Endothelial cell of umbilical vein (primary cell): ENCODE measurements at regions not wholly inside any gene's neighbourhood (a gene's known extent, or its start where the extent isn't known, plus 50 kb on each side); places are given as distances from the start of the nearest gene placed in this dataset.

ENCODE experiments used
- BruUV-seq: library from RNA; stranded (reverse); fragments of 400-500 nt; replicated peaks from 2 replicates; lab custom pipeline; 2021; lab: Mats Ljungman, UMichigan
- CTCF ChIA-PET: fragments of 300-600, 350-600 bp; sonication (Branson Sonifier 250); formaldehyde crosslinking; loops from one replicate; lab custom pipeline; 2021; ENCODE audit warnings: antibody characterized with exemption, inconsistent platforms; lab: Charles Lee
- POLR2A ChIA-PET: fragments of 300-600, 350-600 bp; sonication (Branson Sonifier 250); formaldehyde crosslinking; loops from one replicate; lab custom pipeline; 2021; ENCODE audit warnings: antibody characterized with exemption, inconsistent platforms; lab: Charles Lee
- DNase-seq: peaks from one replicate; pipeline ENCODE4 v3.0.0-alpha.2; 2011; ENCODE audit warnings: low read depth, low spot score
- FAIRE-seq: peaks from 2 replicates; lab custom pipeline; 2011; peaks lifted over from hg19 to GRCh38; lab: Jason Lieb, UNC
- H2AFZ ChIP-seq: 2 replicates; pipeline ENCODE4 v1.6.0; 2012; ENCODE audit warnings: low read depth, low read length, control low read depth, inconsistent platforms
- H3K27ac ChIP-seq: 2 replicates; pipeline ENCODE4 v1.5.1; 2011; ENCODE audit warnings: low read depth, mild to moderate bottlenecking, control low read depth, low read length, moderate library complexity; ENCODE audit not compliant: insufficient read depth
- H3K27me3 ChIP-seq, 2 experiments: 2 replicates each; pipeline versions ENCODE4 v1.6.0 to v1.6.1; 2011; ENCODE audit warnings: low read length in 2 of 2, mixed read lengths in 1 of 2; ENCODE audit not compliant: control insufficient read depth in 2 of 2, insufficient read depth in 2 of 2
- H3K36me3 ChIP-seq, 2 experiments: 2 replicates in 1 of 2; 3 replicates in 1 of 2; pipeline ENCODE4 v1.5.1; 2011; ENCODE audit warnings: low read length in 2 of 2, mild to moderate bottlenecking in 1 of 2, moderate library complexity in 1 of 2; ENCODE audit not compliant: control insufficient read depth in 2 of 2, insufficient read depth in 2 of 2; ENCODE audit errors: extremely low read depth in 1 of 2
- H3K4me1 ChIP-seq: 3 replicates; pipeline ENCODE4 v1.5.1; 2011; ENCODE audit warnings: mild to moderate bottlenecking, low read length; ENCODE audit not compliant: control insufficient read depth, insufficient read depth; ENCODE audit errors: extremely low read depth
- H3K4me2 ChIP-seq: 2 replicates; pipeline ENCODE4 v1.6.1; 2011; ENCODE audit warnings: low read length, control low read depth, mixed read lengths; ENCODE audit not compliant: insufficient read depth
- H3K4me3 ChIP-seq, 3 experiments: fragments of 200-600 bp in 1 of 3; sonication (generic), shearing (Covaris generic) in 1 of 3; replicated peaks in 1 of 3; 2 replicates each; pipeline ENCODE4 v1.5.1; 2011 to 2016; ENCODE audit warnings: control low read depth in 3 of 3, low read length in 3 of 3, mild to moderate bottlenecking in 2 of 3, inconsistent platforms in 1 of 3, low read depth in 1 of 3, moderate library complexity in 1 of 3; ENCODE audit not compliant: insufficient read depth in 1 of 3
- H3K79me2 ChIP-seq: 2 replicates; pipeline ENCODE4 v1.6.0; 2012; ENCODE audit warnings: low read length, inconsistent platforms; ENCODE audit not compliant: control insufficient read depth, insufficient read depth
- H3K9ac ChIP-seq: replicated peaks from 2 replicates; pipeline ENCODE3; 2011; ENCODE audit warnings: low read length, control low read depth; ENCODE audit not compliant: insufficient read depth; ENCODE audit errors: extremely low read depth
- H3K9me1 ChIP-seq: replicated peaks from 3 replicates; pipeline ENCODE4 v1.6.0; 2011; ENCODE audit warnings: mild to moderate bottlenecking, low read length; ENCODE audit not compliant: control insufficient read depth, insufficient read depth; ENCODE audit errors: extremely low read depth
- H3K9me3 ChIP-seq: replicated peaks from 2 replicates; pipeline ENCODE4 v1.5.1; 2012; ENCODE audit warnings: low read length, inconsistent platforms; ENCODE audit not compliant: control insufficient read depth, insufficient read depth
- H4K20me1 ChIP-seq: replicated peaks from 2 replicates; pipeline ENCODE3; 2011; ENCODE audit warnings: mild to moderate bottlenecking, low read length; ENCODE audit not compliant: control insufficient read depth, insufficient read depth; ENCODE audit errors: extremely low read depth
- CTCF ChIP-seq, 2 donors: IDR thresholded peaks; 1 replicate in 1 of 2; 2 replicates in 1 of 2; pipeline ENCODE4 v1.5.1; 2011; ENCODE audit warnings: low read length in 2 of 2, mild to moderate bottlenecking in 2 of 2, moderate library complexity in 2 of 2, control low read depth in 1 of 2, inconsistent platforms in 1 of 2, low read depth in 1 of 2; ENCODE audit not compliant: insufficient read depth in 1 of 2; ENCODE audit errors: extremely low read depth in 1 of 2
- FOS ChIP-seq: IDR thresholded peaks from 2 replicates; pipeline ENCODE4 v1.6.1; 2011; ENCODE audit warnings: mild to moderate bottlenecking, low read length, moderate library complexity, borderline replicate concordance; ENCODE audit not compliant: insufficient read depth
- POLR2AphosphoS5 ChIP-seq: IDR thresholded peaks from 2 replicates; pipeline ENCODE4 v1.6.1; 2012; ENCODE audit warnings: low read depth, mild to moderate bottlenecking, control low read depth, low read length, moderate library complexity; ENCODE audit not compliant: insufficient read depth
- dilution Hi-C: fragments of 300-500 bp; cut with MboI; formaldehyde crosslinking; loops from one replicate; pipeline ENCODE4 v1.15.0; 2019; ENCODE audit warnings: low sequenced_read_pairs; ENCODE audit not compliant: extremely low pct_ligation_motif_present
- intact Hi-C: fragments of 100-400 bp; cut with micrococcal nuclease; formaldehyde crosslinking; loops from one replicate; pipeline ENCODE4 v1.10.0; 2022

GRCh38 chr14:54207075-54207474 is 189.7 kb upstream of the CDKN3 start:
- no peak overlapping the region for H3K9ac ChIP-seq
- dilution Hi-C loops (no loop called here), intact Hi-C loops (no loop called here)
- FAIRE-seq, result no peak
- BruUV-seq, result no TSS peak
- no peaks in the 10 kb centered on the region for H3K36me3 ChIP-seq
- H3K4me3 ChIP-seq, result no peak overlapping the region
- ChIA-PET POLR2A (no interaction called here), CTCF (interaction anchor here (0.8 to 2.4 kb wide), 4 partner anchors 32 to 131 kb away, joined by 3 to 8 read pairs (median 3); no protein-coding TSS in a partner anchor)
- no peak for TF ChIP-seq CTCF (IDR thresholded peaks at IDR 0.05; ENCODE audit: extremely low read depth in 1 of 2, insufficient read depth in 1 of 2, low read depth in 1 of 2, low read length in 2 of 2)
- no peak for TF ChIP-seq POLR2AphosphoS5
- TF ChIP-seq FOS, result peak; percentile 8
- no peaks in the 10 kb centered on the region for H3K79me2 ChIP-seq
- DNase-seq, result no peak
- no peaks in the 10 kb centered on the region for H4K20me1 ChIP-seq
- no peaks in the 10 kb centered on the region for H3K9me1 ChIP-seq
- peaks cover 17% of the 10 kb centered on the region for H3K4me1 ChIP-seq
- H2AFZ ChIP-seq, result no peak overlapping the region
- H3K27me3 ChIP-seq, result no peaks in the 10 kb centered on the region
- no peak overlapping the region for H3K4me2 ChIP-seq
- no peaks in the 10 kb centered on the region for H3K9me3 ChIP-seq
- no peak overlapping the region for H3K27ac ChIP-seq
